BJ (cell line): ENCODE measurements at regions not wholly inside any gene's neighbourhood (a gene's known extent, or its start where the extent isn't known, plus 50 kb on each side); places are given as distances from the start of the nearest gene placed in this dataset.
"Not testable (repeated sequence)": the region's sequence is repeated elsewhere in the genome, so short reads cannot be mapped to it uniquely, and the experiment has no call there.

Source experiments
- CTCF ChIA-PET: fragments of 350-600 bp; formaldehyde crosslinking; extraction: SDS; loops from one replicate; lab custom pipeline; 2021; ENCODE audit warnings: antibody characterized with exemption, inconsistent platforms; lab: Yijun Ruan, JAX
- POLR2A ChIA-PET: fragments of 300-600 bp; sonication (Branson Sonifier 250); formaldehyde crosslinking; extraction: SDS; loops from one replicate; lab custom pipeline; 2021; ENCODE audit warnings: antibody characterized with exemption; lab: Charles Lee
- DNase-seq: peaks from one replicate; pipeline ENCODE4 v3.0.0-alpha.2; 2011; ENCODE audit warnings: low read depth
- H3K27me3 ChIP-seq: 2 replicates; pipeline ENCODE4 v1.6.0; 2011; ENCODE audit warnings: low read length; ENCODE audit not compliant: control insufficient read depth, insufficient read depth
- H3K36me3 ChIP-seq: 2 replicates; pipeline ENCODE4 v1.5.1; 2011; ENCODE audit warnings: low read length; ENCODE audit not compliant: control insufficient read depth, insufficient read depth
- H3K4me3 ChIP-seq: 2 replicates; pipeline ENCODE4 v1.5.1; 2011; ENCODE audit warnings: low read depth, mild to moderate bottlenecking, control low read depth, low read length
- TF ChIP-seq, protein P1 (sequence below): IDR thresholded peaks from 2 replicates; pipeline ENCODE4 v1.5.1; 2011; ENCODE audit warnings: low read depth, mild to moderate bottlenecking, control low read depth, inconsistent platforms, low read length, moderate library complexity; ENCODE audit not compliant: insufficient read depth

DNA sequence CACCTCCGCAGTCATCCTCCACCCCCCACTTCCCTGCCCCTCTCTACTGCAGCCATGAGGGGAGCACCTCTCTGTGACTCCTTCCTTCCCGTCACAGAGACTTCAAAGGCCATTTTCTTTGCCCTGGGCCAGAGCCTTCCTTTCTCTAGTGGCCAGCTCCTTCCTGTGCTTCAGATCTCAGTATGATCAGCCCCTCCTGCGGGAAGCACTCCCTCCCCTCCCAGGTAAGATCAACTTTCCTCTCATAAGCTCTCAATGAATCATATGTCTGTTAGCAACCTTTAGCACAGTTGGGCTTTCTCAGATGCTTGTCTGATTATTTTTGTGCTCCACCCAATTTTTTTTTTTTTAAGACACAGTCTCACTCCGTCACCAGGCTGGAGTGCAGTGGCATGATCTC is 241.0 kb upstream of the PRSS1 start:
- POLR2A ChIA-PET: no interaction called here
- CTCF ChIA-PET: interaction anchor here (1.4 to 17.2 kb wide), 3 partner anchors 9 to 22 kb away, joined by 3 to 236 read pairs (median 21); no protein-coding TSS in a partner anchor

GRCh38 chr7:142507799-142508198 is 241.5 kb upstream of the PRSS1 start:
- Histone ChIP-seq H3K4me3 (no peak overlapping the region), H3K27me3 (peaks cover 18% of the 10 kb centered on the region), H3K36me3 (no peaks in the 10 kb centered on the region)
- DNase-seq: no peak
- TF ChIP-seq, protein P1, sequence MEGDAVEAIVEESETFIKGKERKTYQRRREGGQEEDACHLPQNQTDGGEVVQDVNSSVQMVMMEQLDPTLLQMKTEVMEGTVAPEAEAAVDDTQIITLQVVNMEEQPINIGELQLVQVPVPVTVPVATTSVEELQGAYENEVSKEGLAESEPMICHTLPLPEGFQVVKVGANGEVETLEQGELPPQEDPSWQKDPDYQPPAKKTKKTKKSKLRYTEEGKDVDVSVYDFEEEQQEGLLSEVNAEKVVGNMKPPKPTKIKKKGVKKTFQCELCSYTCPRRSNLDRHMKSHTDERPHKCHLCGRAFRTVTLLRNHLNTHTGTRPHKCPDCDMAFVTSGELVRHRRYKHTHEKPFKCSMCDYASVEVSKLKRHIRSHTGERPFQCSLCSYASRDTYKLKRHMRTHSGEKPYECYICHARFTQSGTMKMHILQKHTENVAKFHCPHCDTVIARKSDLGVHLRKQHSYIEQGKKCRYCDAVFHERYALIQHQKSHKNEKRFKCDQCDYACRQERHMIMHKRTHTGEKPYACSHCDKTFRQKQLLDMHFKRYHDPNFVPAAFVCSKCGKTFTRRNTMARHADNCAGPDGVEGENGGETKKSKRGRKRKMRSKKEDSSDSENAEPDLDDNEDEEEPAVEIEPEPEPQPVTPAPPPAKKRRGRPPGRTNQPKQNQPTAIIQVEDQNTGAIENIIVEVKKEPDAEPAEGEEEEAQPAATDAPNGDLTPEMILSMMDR: no peak
- CTCF ChIA-PET: interaction anchor here (1.4 to 17.2 kb wide), 3 partner anchors 10 to 22 kb away, joined by 3 to 236 read pairs (median 21); no protein-coding TSS in a partner anchor
- POLR2A ChIA-PET: no interaction called here

More for the DNA sequence above, 241.0 kb upstream of the PRSS1 start:
- peaks cover 18% of the 10 kb centered on the region for H3K27me3 ChIP-seq
- H3K36me3 ChIP-seq: no peaks in the 10 kb centered on the region
- DNase-seq: no peak
- no peak overlapping the region for H3K4me3 ChIP-seq
- TF ChIP-seq, protein P1: no peak

- DNase-seq, H3K4me3 ChIP-seq, H3K36me3 ChIP-seq, POLR2A ChIA-PET: not testable (repeated sequence)
- CTCF ChIA-PET: interaction anchor here (0.6 to 17.2 kb wide), 4 partner anchors 10 to 28 kb away, joined by 3 to 236 read pairs (median 12); no protein-coding TSS in a partner anchor
- peaks cover 20% of the 10 kb centered on the region for H3K27me3 ChIP-seq
Measured at GRCh38 chr7:142507066-142507465, 242.2 kb upstream of the PRSS1 start.

DNA sequence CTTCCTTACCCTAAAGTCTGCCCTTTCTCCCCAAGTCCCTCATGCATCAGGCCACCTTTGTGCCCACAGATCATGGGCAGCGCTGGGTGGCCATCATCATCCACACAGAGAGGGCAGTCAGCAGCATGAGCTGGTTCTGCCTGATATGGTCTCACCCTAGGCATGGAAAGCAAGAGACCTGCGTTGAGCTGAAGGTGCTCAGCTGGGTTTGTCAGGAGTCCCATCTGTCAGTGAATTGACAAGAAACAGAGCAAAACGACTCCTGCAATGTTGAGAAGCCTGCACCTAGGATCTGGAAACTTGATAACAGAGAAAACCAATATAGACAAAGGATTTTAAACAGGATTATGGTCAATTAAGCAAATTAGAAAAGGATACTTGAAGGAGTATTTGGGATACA is 242.7 kb upstream of the PRSS1 start:
- H3K4me3 ChIP-seq: no peak overlapping the region
- TF ChIP-seq, protein P1: no peak
- DNase-seq: no peak
- ChIA-PET POLR2A (no interaction called here), CTCF (interaction anchor here (0.6 to 17.2 kb wide), 7 partner anchors 10 to 155 kb away, joined by 3 to 236 read pairs (median 4); no protein-coding TSS in a partner anchor)
- peaks cover 21% of the 10 kb centered on the region for H3K27me3 ChIP-seq
- no peaks in the 10 kb centered on the region for H3K36me3 ChIP-seq

- DNase-seq, POLR2A ChIA-PET, H3K4me3 ChIP-seq, H3K36me3 ChIP-seq: not testable (repeated sequence)
- CTCF ChIA-PET: interaction anchor here (0.7 to 17.2 kb wide), 7 partner anchors 10 to 279 kb away, joined by 3 to 236 read pairs (median 4); no protein-coding TSS in a partner anchor
- H3K27me3 ChIP-seq: peaks cover 26% of the 10 kb centered on the region
Measured at GRCh38 chr7:142503949-142504348, 245.3 kb upstream of the PRSS1 start.

DNA sequence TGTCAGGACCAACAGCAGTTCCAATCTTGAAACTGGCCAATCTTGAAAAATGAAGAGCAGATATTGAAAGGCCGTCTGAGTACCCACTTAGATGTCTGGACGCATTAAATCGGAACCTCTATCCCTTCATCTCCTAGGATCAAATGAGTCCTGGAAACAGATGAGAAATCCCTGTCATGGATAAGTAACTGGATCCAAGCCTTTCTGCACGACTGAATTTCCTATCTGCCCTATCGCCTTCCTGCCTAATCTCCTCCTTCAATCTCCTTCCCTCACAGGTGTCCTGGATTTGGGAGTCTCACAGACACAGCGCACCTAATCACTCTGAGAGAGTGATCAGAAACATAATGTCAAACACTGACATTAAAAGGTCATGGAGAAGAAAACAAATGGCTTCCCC is 245.2 kb upstream of the PRSS58 start:
- TF ChIP-seq, protein P1: no peak
- no peak for DNase-seq
- ChIA-PET CTCF (interaction anchor here (0.7 to 17.2 kb wide), 4 partner anchors 17 to 280 kb away, joined by 3 to 236 read pairs (median 37); no protein-coding TSS in a partner anchor), POLR2A (no interaction called here)
- no peaks in the 10 kb centered on the region for H3K36me3 ChIP-seq
- no peak overlapping the region for H3K4me3 ChIP-seq
- H3K27me3 ChIP-seq: peaks cover 23% of the 10 kb centered on the region
